SU-DHL-6 (cell line): ENCODE measurements at regions not wholly inside any gene's neighbourhood (a gene's known extent, or its start where the extent isn't known, plus 50 kb on each side); places are given as distances from the start of the nearest gene placed in this dataset.

Experiments used
- EZH2phosphoT487 ChIP-seq: fragments of 200-600 bp; sonication (generic), shearing (Covaris generic); conservative IDR thresholded peaks from 2 replicates; pipeline ENCODE4 v1.6.1; 2018; ENCODE audit warnings: mild to moderate bottlenecking, antibody characterized with exemption, low read length, moderate library complexity, mixed read lengths
- TF ChIP-seq, protein P1 (sequence below): fragments of 200-600 bp; sonication (generic); IDR thresholded peaks from one replicate; pipeline ENCODE4 v1.5.1; 2017; ENCODE audit warnings: antibody characterized with exemption, mild to moderate bottlenecking, low read length, moderate library complexity; ENCODE audit not compliant: insufficient read depth, poor library complexity, severe bottlenecking

DNA sequence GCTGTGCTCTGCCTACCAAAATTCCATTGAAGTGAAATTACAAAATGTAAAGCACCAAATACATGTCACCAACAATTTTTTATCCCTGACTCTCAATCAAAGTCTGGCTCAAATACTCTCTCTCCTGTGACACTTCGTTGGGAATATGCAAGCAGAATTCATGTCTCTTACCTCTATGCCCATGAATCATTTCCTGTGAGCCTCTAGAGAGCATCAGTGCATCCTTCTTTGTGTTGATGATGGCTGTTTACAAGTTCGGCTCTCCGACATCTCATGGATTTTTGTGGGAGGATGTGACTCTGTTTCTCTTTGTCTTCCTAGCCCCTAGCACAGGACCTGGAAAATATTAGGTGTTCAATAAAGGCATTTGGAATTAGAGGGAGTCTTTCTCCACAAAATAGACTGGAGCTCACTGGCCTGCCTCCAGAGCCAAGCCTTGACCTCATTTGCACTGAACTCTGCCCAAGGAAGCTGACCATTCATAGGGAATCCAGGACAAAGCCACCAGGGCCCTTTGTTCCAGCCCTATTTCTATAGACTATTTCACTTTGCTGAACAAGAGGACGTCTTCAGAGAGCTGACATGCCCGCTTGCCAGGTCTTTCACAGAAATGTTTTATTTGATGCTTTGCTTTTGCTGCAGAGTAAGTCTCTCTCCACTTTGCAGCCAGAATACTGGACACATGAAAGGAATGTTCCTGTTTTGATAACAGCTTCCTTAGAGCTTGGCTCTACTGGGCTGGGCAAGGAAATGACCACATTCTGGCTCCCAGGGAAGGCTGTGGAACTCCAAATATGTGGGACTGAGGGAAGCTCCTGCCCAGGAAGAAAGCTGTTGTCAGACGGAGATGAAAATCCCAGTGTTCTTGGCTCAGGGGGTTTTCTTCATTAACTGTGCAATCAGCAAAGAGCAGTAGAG lies 194.5 kb upstream of the CDYL start:
- no peak for TF ChIP-seq EZH2phosphoT487
- TF ChIP-seq, protein P1, sequence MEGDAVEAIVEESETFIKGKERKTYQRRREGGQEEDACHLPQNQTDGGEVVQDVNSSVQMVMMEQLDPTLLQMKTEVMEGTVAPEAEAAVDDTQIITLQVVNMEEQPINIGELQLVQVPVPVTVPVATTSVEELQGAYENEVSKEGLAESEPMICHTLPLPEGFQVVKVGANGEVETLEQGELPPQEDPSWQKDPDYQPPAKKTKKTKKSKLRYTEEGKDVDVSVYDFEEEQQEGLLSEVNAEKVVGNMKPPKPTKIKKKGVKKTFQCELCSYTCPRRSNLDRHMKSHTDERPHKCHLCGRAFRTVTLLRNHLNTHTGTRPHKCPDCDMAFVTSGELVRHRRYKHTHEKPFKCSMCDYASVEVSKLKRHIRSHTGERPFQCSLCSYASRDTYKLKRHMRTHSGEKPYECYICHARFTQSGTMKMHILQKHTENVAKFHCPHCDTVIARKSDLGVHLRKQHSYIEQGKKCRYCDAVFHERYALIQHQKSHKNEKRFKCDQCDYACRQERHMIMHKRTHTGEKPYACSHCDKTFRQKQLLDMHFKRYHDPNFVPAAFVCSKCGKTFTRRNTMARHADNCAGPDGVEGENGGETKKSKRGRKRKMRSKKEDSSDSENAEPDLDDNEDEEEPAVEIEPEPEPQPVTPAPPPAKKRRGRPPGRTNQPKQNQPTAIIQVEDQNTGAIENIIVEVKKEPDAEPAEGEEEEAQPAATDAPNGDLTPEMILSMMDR: no peak
